ENCODE measurements at regions not wholly inside any gene's neighbourhood (a gene's known extent, or its start where the extent isn't known, plus 50 kb on each side); places are given as distances from the start of the nearest gene placed in this dataset.

DNA sequence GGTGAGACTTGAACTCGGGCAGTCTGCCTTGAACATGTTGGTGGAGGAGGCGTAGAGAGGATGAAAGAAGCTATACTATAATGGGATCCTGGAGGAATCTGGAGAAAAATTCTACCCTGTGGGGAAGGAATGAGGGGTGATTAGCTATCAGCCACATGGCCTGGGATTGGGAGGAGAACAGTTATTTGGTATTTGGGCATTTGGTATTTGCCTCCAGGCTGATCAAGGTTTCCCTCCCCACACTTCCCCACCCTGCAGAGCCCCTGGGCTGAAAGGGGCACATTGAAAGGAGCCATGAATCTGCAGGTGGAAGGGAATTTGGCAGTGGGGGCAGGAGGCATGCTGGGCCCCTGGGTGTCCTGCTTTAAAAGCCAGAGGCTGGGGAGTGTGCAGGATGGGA is 235.3 kb downstream of the INHBA start:
- TF ChIP-seq POLR2A (IDR thresholded peaks at IDR 0.05) = no peak
- TF ChIP-seq POLR2AphosphoS5 (IDR thresholded peaks at IDR 0.05) = no peak
- TF ChIP-seq, protein P1, sequence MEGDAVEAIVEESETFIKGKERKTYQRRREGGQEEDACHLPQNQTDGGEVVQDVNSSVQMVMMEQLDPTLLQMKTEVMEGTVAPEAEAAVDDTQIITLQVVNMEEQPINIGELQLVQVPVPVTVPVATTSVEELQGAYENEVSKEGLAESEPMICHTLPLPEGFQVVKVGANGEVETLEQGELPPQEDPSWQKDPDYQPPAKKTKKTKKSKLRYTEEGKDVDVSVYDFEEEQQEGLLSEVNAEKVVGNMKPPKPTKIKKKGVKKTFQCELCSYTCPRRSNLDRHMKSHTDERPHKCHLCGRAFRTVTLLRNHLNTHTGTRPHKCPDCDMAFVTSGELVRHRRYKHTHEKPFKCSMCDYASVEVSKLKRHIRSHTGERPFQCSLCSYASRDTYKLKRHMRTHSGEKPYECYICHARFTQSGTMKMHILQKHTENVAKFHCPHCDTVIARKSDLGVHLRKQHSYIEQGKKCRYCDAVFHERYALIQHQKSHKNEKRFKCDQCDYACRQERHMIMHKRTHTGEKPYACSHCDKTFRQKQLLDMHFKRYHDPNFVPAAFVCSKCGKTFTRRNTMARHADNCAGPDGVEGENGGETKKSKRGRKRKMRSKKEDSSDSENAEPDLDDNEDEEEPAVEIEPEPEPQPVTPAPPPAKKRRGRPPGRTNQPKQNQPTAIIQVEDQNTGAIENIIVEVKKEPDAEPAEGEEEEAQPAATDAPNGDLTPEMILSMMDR (IDR thresholded peaks at IDR 0.05 in 8 of 11, conservative IDR thresholded peaks at IDR 0.05 in 3 of 11) = no peak
